IPS DF 6.9 (cell line): ENCODE measurements at regions not wholly inside any gene's neighbourhood (a gene's known extent, or its start where the extent isn't known, plus 50 kb on each side); places are given as distances from the start of the nearest gene placed in this dataset.

Experiments used
- DNase-seq: peaks from one replicate; pipeline ENCODE4 v3.0.0-alpha.2; 2013; ENCODE audit warnings: low read depth, low spot score
- H3K27ac ChIP-seq: one replicate; pipeline ENCODE4 v1.5.1; 2013; ENCODE audit warnings: low read length, control low read depth
- H3K27me3 ChIP-seq: 2 replicates; pipeline ENCODE4 v1.6.1; 2013; ENCODE audit warnings: mild to moderate bottlenecking, low read length; ENCODE audit not compliant: control insufficient read depth, insufficient read depth
- H3K36me3 ChIP-seq: 2 replicates; pipeline ENCODE4 v1.6.1; 2013; ENCODE audit warnings: low read length; ENCODE audit not compliant: control insufficient read depth, insufficient read depth
- H3K4me1 ChIP-seq: 2 replicates; pipeline ENCODE4 v1.6.1; 2013; ENCODE audit warnings: low read length; ENCODE audit not compliant: control insufficient read depth, insufficient read depth
- H3K4me3 ChIP-seq: 2 replicates; pipeline ENCODE4 v1.5.1; 2013; ENCODE audit warnings: mild to moderate bottlenecking, low read length
- H3K9me3 ChIP-seq: 2 replicates; pipeline ENCODE4 v1.6.1; 2013; ENCODE audit warnings: low read length, inconsistent platforms; ENCODE audit not compliant: control insufficient read depth, insufficient read depth
- WGBS: extraction: QIAGEN DNeasy Blood & Tissue Kit; methylation state at CpG from one replicate; pipeline ENCODE4 v1.1.7; 2013; ENCODE audit warnings: mixed read lengths, missing lambda C conversion rate; ENCODE audit not compliant: insufficient read length, insufficient coverage; 5-methylcytosine and 5-hydroxymethylcytosine counted together

GRCh38 chr13:40223585-40223984 is 442.9 kb downstream of the FOXO1 start:
- Histone ChIP-seq H3K4me3 (no peak overlapping the region), H3K4me1 (0 out of 2 replicates have a peak, but pooled peaks cover 1% of the 10 kb centered on the region), H3K36me3 (no peaks in the 10 kb centered on the region), H3K9me3 (no peaks in the 10 kb centered on the region), H3K27me3 (no peaks in the 10 kb centered on the region; the same call in 1 of the 2 replicates), H3K27ac (no peak overlapping the region)
- DNase-seq: no peak
- WGBS: no CpG with 5 or more reads among the region's 3 CpGs

DNA sequence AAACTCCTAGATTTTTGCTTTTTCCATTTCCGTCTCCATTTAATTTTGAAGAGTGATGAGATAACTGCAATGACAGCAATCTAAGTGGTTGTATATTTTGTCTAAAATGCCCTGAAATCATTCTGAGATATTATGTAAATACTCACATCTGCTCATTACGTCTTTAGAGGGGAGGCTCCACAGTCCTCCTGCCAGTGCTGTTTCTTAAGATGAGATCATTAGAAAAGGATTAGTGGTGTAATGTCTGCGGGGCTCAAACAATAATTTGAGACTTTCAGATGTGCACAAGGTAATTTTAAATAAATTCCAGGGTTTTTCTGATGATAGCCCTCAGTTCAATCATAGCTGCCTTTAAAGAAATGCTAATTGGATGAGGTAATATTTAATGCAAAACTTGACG is 437.9 kb downstream of the FOXO1 start:
- Histone ChIP-seq H3K4me3 (no peak overlapping the region), H3K36me3 (no peaks in the 10 kb centered on the region), H3K9me3 (no peaks in the 10 kb centered on the region), H3K27me3 (no peaks in the 10 kb centered on the region; the same call in 1 of the 2 replicates), H3K4me1 (no peaks in the 10 kb centered on the region), H3K27ac (no peak overlapping the region)
- DNase-seq: no peak
- WGBS: no CpG with 5 or more reads among the region's 4 CpGs

DNA sequence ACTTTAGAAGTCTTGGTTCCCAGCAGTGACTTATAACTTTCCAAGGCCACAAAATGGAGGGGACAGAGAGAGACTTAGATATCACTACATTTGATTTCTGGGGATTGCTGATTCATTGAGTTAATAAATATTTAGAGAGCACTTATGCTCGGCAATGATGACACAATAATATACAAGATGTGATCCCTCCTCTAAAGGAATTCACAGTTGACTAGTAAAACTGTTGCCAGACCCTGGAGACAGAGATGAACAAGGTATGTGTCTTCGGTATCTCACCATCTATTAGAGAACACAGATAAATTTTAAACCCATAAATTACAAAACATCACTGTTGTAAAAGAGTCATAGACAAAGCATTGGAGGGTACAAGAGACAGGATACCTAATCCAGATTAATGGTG is 437.5 kb downstream of the FOXO1 start:
- DNase-seq: no peak
- Histone ChIP-seq H3K27ac (no peak overlapping the region), H3K27me3 (no peaks in the 10 kb centered on the region; the same call in 1 of the 2 replicates), H3K4me3 (no peak overlapping the region), H3K9me3 (no peaks in the 10 kb centered on the region), H3K4me1 (no peaks in the 10 kb centered on the region), H3K36me3 (no peaks in the 10 kb centered on the region)
- no CpG with 5 or more reads among the region's 2 CpGs for WGBS

DNA sequence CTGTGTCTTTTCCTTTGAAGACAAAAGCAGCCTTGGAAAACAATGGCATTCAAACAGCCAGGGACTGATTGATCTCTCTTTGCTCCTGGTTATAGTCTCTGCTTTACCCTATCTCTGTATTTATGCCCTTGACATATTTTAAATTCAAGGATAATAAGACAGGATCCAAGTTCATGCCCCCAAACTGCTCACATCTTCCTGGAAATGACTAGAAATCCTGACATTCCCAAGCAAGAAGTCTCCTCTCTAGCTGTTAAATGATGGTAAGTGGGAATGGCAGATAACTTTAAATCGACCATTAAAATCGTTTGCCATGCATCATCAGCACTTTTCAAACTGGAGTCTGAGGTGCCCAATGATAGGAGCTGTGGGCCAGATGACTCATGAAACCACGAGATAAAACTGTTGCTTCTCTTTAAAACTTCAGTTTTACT is 435.6 kb downstream of the FOXO1 start:
- WGBS: no CpG with 5 or more reads among the region's 3 CpGs
- DNase-seq: no peak
- H3K27ac ChIP-seq: no peak overlapping the region

GRCh38 chr13:40231311-40231710 is 435.1 kb downstream of the FOXO1 start:
- no CpG with 5 or more reads among the region's 2 CpGs for WGBS
- Histone ChIP-seq H3K27me3 (no peaks in the 10 kb centered on the region), H3K4me1 (no peaks in the 10 kb centered on the region), H3K27ac (no peak overlapping the region), H3K36me3 (no peaks in the 10 kb centered on the region), H3K4me3 (no peak overlapping the region), H3K9me3 (no peaks in the 10 kb centered on the region)
- no peak for DNase-seq

More for the DNA sequence above, 435.6 kb downstream of the FOXO1 start:
- no peaks in the 10 kb centered on the region for H3K9me3 ChIP-seq
- no peaks in the 10 kb centered on the region for H3K4me1 ChIP-seq
- no peaks in the 10 kb centered on the region for H3K36me3 ChIP-seq
- no peak overlapping the region for H3K4me3 ChIP-seq
- no peaks in the 10 kb centered on the region for H3K27me3 ChIP-seq

- no peaks in the 10 kb centered on the region for H3K4me1 ChIP-seq
- DNase-seq: no peak
- no peaks in the 10 kb centered on the region for H3K27me3 ChIP-seq
- no peaks in the 10 kb centered on the region for H3K9me3 ChIP-seq
- H3K4me3 ChIP-seq: no peak overlapping the region
- no peaks in the 10 kb centered on the region for H3K36me3 ChIP-seq
- no CpG with 5 or more reads among the region's 3 CpGs for WGBS
- no peak overlapping the region for H3K27ac ChIP-seq
Measured at GRCh38 chr13:40231751-40232150, 434.7 kb downstream of the FOXO1 start.

GRCh38 chr13:40232311-40233040 is 434.0 kb downstream of the FOXO1 start:
- no peaks in the 10 kb centered on the region for H3K27me3 ChIP-seq
- no peaks in the 10 kb centered on the region for H3K9me3 ChIP-seq
- no peak overlapping the region for H3K27ac ChIP-seq
- no CpG with 5 or more reads among the region's 3 CpGs for WGBS
- no peak overlapping the region for H3K4me3 ChIP-seq
- DNase-seq: no peak
- no peaks in the 10 kb centered on the region for H3K4me1 ChIP-seq
- no peaks in the 10 kb centered on the region for H3K36me3 ChIP-seq

DNA sequence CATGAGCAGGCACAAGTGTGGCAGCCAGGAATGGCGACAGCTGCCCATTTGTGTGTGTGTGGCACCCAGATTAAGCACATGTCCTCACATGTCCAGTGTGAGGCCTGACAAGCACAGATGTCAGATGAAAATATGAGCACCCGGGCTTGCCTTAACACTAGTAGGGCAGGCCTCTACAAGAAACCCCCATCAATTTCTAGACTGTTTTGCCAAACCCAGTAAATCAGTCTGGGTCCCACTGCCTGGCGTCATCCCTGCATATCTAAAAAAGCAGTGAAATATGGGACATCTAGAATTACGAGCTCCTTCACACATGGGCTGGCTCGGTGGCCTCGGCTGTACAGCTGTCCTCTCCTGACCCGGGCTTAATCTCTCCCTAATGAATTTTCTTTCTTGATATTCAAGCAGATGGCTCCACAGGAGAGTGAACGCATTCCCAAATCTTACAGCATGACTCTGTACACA is 432.7 kb downstream of the FOXO1 start:
- H3K4me1 ChIP-seq: no peaks in the 10 kb centered on the region
- no peak for DNase-seq
- WGBS: no CpG with 5 or more reads among the region's 8 CpGs
- no peaks in the 10 kb centered on the region for H3K9me3 ChIP-seq
- H3K36me3 ChIP-seq: no peaks in the 10 kb centered on the region
- H3K27ac ChIP-seq: no peak overlapping the region
- H3K4me3 ChIP-seq: no peak overlapping the region
- H3K27me3 ChIP-seq: no peaks in the 10 kb centered on the region

DNA sequence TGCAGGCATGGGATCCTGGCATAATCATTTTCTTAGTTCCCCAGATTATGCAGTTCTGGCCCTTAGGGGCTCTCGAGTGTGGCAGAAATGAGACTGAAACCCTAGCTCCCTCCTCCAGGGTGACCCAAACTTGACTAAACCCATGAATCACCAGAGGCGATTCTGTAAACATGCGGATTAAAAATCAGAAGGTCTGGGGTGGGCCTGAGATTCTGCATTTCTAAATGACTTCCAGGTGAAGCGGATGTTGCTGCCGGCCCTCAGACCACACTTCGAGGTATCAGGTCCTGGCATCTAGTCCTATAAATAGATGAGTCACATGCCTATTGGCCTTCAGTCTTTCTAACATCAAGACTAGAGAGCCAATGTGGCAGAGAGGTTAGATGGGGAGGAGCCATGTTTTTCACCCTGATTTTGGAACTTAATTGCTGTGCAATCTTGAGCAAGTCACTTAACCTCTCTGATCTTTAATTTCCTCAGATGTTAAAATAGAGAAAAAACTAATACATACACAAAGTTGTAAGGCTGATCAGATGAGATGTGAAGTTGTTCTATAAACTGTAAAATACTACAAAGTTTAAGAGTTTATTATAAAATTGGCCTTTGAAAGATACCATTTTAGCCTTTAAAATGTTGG is 431.2 kb downstream of the FOXO1 start:
- Histone ChIP-seq H3K27ac (no peak overlapping the region), H3K4me3 (no peak overlapping the region), H3K4me1 (no peaks in the 10 kb centered on the region), H3K27me3 (no peaks in the 10 kb centered on the region), H3K9me3 (no peaks in the 10 kb centered on the region), H3K36me3 (no peaks in the 10 kb centered on the region)
- no peak for DNase-seq
- WGBS: no CpG with 5 or more reads among the region's 6 CpGs

- WGBS: no CpG with 5 or more reads among the region's 12 CpGs
- no peaks in the 10 kb centered on the region for H3K27me3 ChIP-seq
- H3K9me3 ChIP-seq: no peaks in the 10 kb centered on the region
- no peak overlapping the region for H3K4me3 ChIP-seq
- no peak overlapping the region for H3K27ac ChIP-seq
- no peaks in the 10 kb centered on the region for H3K36me3 ChIP-seq
- DNase-seq: no peak
- no peaks in the 10 kb centered on the region for H3K4me1 ChIP-seq
Measured at GRCh38 chr13:40236566-40237168, 429.8 kb downstream of the FOXO1 start.
